Lower leg skin (tissue), 3 donors: ENCODE measurements at regions not wholly inside any gene's neighbourhood (a gene's known extent, or its start where the extent isn't known, plus 50 kb on each side); places are given as distances from the start of the nearest gene placed in this dataset.

Experiments used
- POLR2A ChIP-seq, 2 donors: fragments of 450-650 bp; IDR thresholded peaks; one replicate each; pipeline ENCODE4 v1.6.1; 2016 to 2017; ENCODE audit warnings: antibody characterized with exemption in 2 of 2, mild to moderate bottlenecking in 1 of 2, moderate library complexity in 1 of 2
- TF ChIP-seq, protein P1 (sequence below), 3 donors: fragments of 450-650 bp; IDR thresholded peaks; one replicate each; pipeline ENCODE4 v1.5.1; 2016; ENCODE audit warnings: antibody characterized with exemption in 3 of 3, mild to moderate bottlenecking in 3 of 3, moderate library complexity in 2 of 3

DNA sequence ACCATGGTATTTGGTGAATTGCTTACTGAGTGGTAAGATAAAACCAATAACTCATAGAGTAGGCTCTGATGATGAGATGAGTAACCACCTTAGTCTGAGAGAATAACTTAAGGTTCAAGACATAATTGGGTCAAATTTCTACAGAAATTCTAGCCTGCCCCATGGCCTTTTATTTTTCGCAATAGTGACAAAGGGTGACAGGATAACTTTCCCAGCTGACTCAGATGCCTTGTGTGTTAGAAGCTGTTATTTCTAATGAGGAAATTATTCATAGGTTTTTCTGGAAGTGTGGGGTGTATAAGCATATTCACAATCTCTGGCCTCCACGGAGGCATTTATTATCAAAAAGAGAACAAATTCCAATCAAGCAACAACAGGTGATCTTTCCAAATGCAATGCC is 159.0 kb downstream of the NUP35 start:
- TF ChIP-seq, protein P1, sequence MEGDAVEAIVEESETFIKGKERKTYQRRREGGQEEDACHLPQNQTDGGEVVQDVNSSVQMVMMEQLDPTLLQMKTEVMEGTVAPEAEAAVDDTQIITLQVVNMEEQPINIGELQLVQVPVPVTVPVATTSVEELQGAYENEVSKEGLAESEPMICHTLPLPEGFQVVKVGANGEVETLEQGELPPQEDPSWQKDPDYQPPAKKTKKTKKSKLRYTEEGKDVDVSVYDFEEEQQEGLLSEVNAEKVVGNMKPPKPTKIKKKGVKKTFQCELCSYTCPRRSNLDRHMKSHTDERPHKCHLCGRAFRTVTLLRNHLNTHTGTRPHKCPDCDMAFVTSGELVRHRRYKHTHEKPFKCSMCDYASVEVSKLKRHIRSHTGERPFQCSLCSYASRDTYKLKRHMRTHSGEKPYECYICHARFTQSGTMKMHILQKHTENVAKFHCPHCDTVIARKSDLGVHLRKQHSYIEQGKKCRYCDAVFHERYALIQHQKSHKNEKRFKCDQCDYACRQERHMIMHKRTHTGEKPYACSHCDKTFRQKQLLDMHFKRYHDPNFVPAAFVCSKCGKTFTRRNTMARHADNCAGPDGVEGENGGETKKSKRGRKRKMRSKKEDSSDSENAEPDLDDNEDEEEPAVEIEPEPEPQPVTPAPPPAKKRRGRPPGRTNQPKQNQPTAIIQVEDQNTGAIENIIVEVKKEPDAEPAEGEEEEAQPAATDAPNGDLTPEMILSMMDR (IDR thresholded peaks at IDR 0.05), result no peak
- TF ChIP-seq POLR2A (IDR thresholded peaks at IDR 0.05), result no peak
